HEK293 (cell line): ENCODE measurements at regions not wholly inside any gene's neighbourhood (a gene's known extent, or its start where the extent isn't known, plus 50 kb on each side); places are given as distances from the start of the nearest gene placed in this dataset.

ENCODE experiments used
- CTCF ChIA-PET: fragments of 350-600 bp; formaldehyde crosslinking; extraction: SDS; loops from one replicate; lab custom pipeline; 2021; ENCODE audit warnings: antibody characterized with exemption; lab: Yijun Ruan, JAX
- POLR2A ChIA-PET: fragments of 300-600 bp; formaldehyde crosslinking; extraction: SDS; loops from one replicate; lab custom pipeline; 2020; ENCODE audit warnings: antibody characterized with exemption, inconsistent platforms; lab: Yijun Ruan, JAX
- H3K27ac ChIP-seq: fragments of 200-500 bp; sonication (Bioruptor generic); 2 replicates; pipeline ENCODE4 v1.5.1; 2014; ENCODE audit warnings: low read depth, low read length, control low read depth, inconsistent platforms; ENCODE audit errors: extremely low read depth
- H3K36me3 ChIP-seq, 2 experiments: fragments of 200-500 bp in 1 of 2; sonication (Bioruptor generic) in 1 of 2; 1 replicate in 1 of 2; 2 replicates in 1 of 2; pipeline ENCODE4 v1.5.1; 2014 to 2017; ENCODE audit warnings: inconsistent platforms in 2 of 2, low read length in 2 of 2; ENCODE audit not compliant: control insufficient read depth in 2 of 2, insufficient read depth in 1 of 2
- H3K4me1 ChIP-seq: fragments of 200-500 bp; sonication (Bioruptor generic); 2 replicates; pipeline ENCODE4 v1.5.1; 2014; ENCODE audit warnings: mild to moderate bottlenecking, low read length, inconsistent platforms; ENCODE audit not compliant: control insufficient read depth, insufficient read depth
- H3K4me3 ChIP-seq: 2 replicates; pipeline ENCODE4 v1.5.1; 2011; ENCODE audit warnings: low read depth, mild to moderate bottlenecking, control low read depth, low read length, moderate library complexity
- H3K9me3 ChIP-seq: fragments of 200-500 bp; sonication (Bioruptor generic); 2 replicates; pipeline ENCODE4 v1.5.1; 2014; ENCODE audit warnings: low read depth, low read length, inconsistent platforms; ENCODE audit not compliant: control insufficient read depth, insufficient read depth
- HOXC10 ChIP-seq: sonication (generic); formaldehyde crosslinking; IDR thresholded peaks from 2 replicates; pipeline ENCODE4 v1.8.1; 2023; ENCODE audit warnings: mild to moderate bottlenecking, missing genetic modification reagents
- HOXD13 ChIP-seq: sonication (generic); formaldehyde crosslinking; IDR thresholded peaks from 2 replicates; pipeline ENCODE4 v1.8.0; 2022; ENCODE audit warnings: missing genetic modification reagents, borderline replicate concordance
- REPIN1 ChIP-seq: fragments of 450-650 bp; formaldehyde crosslinking; IDR thresholded peaks from 2 replicates; pipeline ENCODE4 v1.5.1; 2017; ENCODE audit warnings: missing biosample characterization, missing genetic modification characterization, low read depth
- ZBTB11 ChIP-seq: fragments of 450-650 bp; formaldehyde crosslinking; conservative IDR thresholded peaks from 2 replicates; pipeline ENCODE4 v1.5.1; 2016; ENCODE audit warnings: low read depth, missing biosample characterization, missing genetic modification characterization
- ZBTB21 ChIP-seq: fragments of 450-650 bp; formaldehyde crosslinking; IDR thresholded peaks from 2 replicates; pipeline ENCODE4 v1.5.1; 2017; ENCODE audit warnings: missing biosample characterization, missing genetic modification characterization
- ZBTB26 ChIP-seq: fragments of 450-650 bp; formaldehyde crosslinking; optimal IDR thresholded peaks from 2 replicates; pipeline ENCODE3; 2016; ENCODE audit warnings: missing biosample characterization, mild to moderate bottlenecking, missing genetic modification characterization
- ZNF140 ChIP-seq: fragments of 450-650 bp; formaldehyde crosslinking; IDR thresholded peaks from 2 replicates; pipeline ENCODE4 v1.5.1; 2016; ENCODE audit warnings: missing biosample characterization, missing genetic modification characterization
- ZNF175 ChIP-seq: fragments of 450-650 bp; formaldehyde crosslinking; IDR thresholded peaks from 2 replicates; pipeline ENCODE4 v1.5.1; 2016; ENCODE audit warnings: missing biosample characterization, missing genetic modification characterization
- ZNF416 ChIP-seq: fragments of 450-650 bp; formaldehyde crosslinking; IDR thresholded peaks from 2 replicates; pipeline ENCODE4 v1.5.1; 2016; ENCODE audit warnings: missing biosample characterization, missing genetic modification characterization
- ZNF433 ChIP-seq: fragments of 450-650 bp; formaldehyde crosslinking; IDR thresholded peaks from 2 replicates; pipeline ENCODE4 v1.5.1; 2016; ENCODE audit warnings: missing biosample characterization, missing genetic modification characterization, low read depth
- ZNF530 ChIP-seq: fragments of 450-650 bp; formaldehyde crosslinking; IDR thresholded peaks from 2 replicates; pipeline ENCODE4 v1.5.1; 2016; ENCODE audit warnings: low read depth, missing biosample characterization, missing genetic modification characterization
- ZNF544 ChIP-seq: fragments of 450-650 bp; formaldehyde crosslinking; IDR thresholded peaks from 2 replicates; pipeline ENCODE4 v1.5.0; 2017; ENCODE audit warnings: missing biosample characterization, missing genetic modification characterization
- ZNF555 ChIP-seq: fragments of 450-650 bp; formaldehyde crosslinking; conservative IDR thresholded peaks from 2 replicates; pipeline ENCODE4 v1.5.1; 2017; ENCODE audit warnings: missing biosample characterization, mild to moderate bottlenecking, missing genetic modification characterization, inconsistent platforms
- ZNF600 ChIP-seq: fragments of 450-650 bp; formaldehyde crosslinking; IDR thresholded peaks from 2 replicates; pipeline ENCODE4 v1.5.1; 2016; ENCODE audit warnings: missing biosample characterization, missing genetic modification characterization
- ZNF623 ChIP-seq: fragments of 450-650 bp; formaldehyde crosslinking; IDR thresholded peaks from 2 replicates; pipeline ENCODE4 v1.5.1; 2016; ENCODE audit warnings: missing biosample characterization, missing genetic modification characterization
- TF ChIP-seq, protein P1 (sequence below): fragments of 450-650 bp; formaldehyde crosslinking; IDR thresholded peaks from 2 replicates; pipeline ENCODE4 v1.5.1; 2016; ENCODE audit warnings: missing biosample characterization, missing genetic modification characterization
- TF ChIP-seq, protein P2 (sequence below): fragments of 450-650 bp; formaldehyde crosslinking; conservative IDR thresholded peaks from 2 replicates; pipeline ENCODE4 v1.5.1; 2016; ENCODE audit warnings: low read depth, missing biosample characterization, missing genetic modification characterization
- TF ChIP-seq, protein P3 (sequence below): fragments of 450-650 bp; formaldehyde crosslinking; IDR thresholded peaks from 2 replicates; pipeline ENCODE4 v1.5.1; 2016; ENCODE audit warnings: missing biosample characterization, missing genetic modification characterization, borderline replicate concordance
- TF ChIP-seq, protein P4 (sequence below): fragments of 450-650 bp; formaldehyde crosslinking; IDR thresholded peaks from 2 replicates; pipeline ENCODE4 v1.5.1; 2016; ENCODE audit warnings: missing biosample characterization, missing genetic modification characterization, low read depth
- TF ChIP-seq, protein P5 (sequence below): fragments of 450-650 bp; formaldehyde crosslinking; IDR thresholded peaks from 2 replicates; pipeline ENCODE4 v1.5.1; 2016; ENCODE audit warnings: missing biosample characterization, missing genetic modification characterization

- ChIA-PET CTCF (no interaction called here), POLR2A (no interaction called here)
- Histone ChIP-seq H3K4me1 (no peaks in the 10 kb centered on the region), H3K27ac (no peak overlapping the region), H3K4me3 (no peak overlapping the region), H3K36me3 (no peaks in the 10 kb centered on the region), H3K9me3 (no peaks in the 10 kb centered on the region)
- TF ChIP-seq HOXD13 (CRISPR knock-in tag) (no peak), ZNF544 (tag by site-specific recombination) (no peak), ZNF140 (peak; percentile 37; the same call in 1 of the 2 replicates), ZNF623 (tag by site-specific recombination) (peak; percentile 45), ZNF530 (tag by site-specific recombination) (no peak), ZBTB21 (tag by site-specific recombination) (0 out of 2 replicates have a peak, but pooled peaks have one; percentile 23), HOXC10 (no peak), ZNF175 (no peak), ZNF600 (tag by site-specific recombination) (no peak), ZNF555 (tag by site-specific recombination) (peak; percentile 50), ZNF416 (tag by site-specific recombination) (no peak), ZNF433 (tag by site-specific recombination) (0 out of 2 replicates have a peak, but pooled peaks have one; percentile 14), REPIN1 (no peak), ZBTB11 (peak; percentile 55), ZBTB26 (no peak)
- TF ChIP-seq, protein P1, sequence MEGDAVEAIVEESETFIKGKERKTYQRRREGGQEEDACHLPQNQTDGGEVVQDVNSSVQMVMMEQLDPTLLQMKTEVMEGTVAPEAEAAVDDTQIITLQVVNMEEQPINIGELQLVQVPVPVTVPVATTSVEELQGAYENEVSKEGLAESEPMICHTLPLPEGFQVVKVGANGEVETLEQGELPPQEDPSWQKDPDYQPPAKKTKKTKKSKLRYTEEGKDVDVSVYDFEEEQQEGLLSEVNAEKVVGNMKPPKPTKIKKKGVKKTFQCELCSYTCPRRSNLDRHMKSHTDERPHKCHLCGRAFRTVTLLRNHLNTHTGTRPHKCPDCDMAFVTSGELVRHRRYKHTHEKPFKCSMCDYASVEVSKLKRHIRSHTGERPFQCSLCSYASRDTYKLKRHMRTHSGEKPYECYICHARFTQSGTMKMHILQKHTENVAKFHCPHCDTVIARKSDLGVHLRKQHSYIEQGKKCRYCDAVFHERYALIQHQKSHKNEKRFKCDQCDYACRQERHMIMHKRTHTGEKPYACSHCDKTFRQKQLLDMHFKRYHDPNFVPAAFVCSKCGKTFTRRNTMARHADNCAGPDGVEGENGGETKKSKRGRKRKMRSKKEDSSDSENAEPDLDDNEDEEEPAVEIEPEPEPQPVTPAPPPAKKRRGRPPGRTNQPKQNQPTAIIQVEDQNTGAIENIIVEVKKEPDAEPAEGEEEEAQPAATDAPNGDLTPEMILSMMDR (tag by site-specific recombination) = no peak
- TF ChIP-seq, protein P2, sequence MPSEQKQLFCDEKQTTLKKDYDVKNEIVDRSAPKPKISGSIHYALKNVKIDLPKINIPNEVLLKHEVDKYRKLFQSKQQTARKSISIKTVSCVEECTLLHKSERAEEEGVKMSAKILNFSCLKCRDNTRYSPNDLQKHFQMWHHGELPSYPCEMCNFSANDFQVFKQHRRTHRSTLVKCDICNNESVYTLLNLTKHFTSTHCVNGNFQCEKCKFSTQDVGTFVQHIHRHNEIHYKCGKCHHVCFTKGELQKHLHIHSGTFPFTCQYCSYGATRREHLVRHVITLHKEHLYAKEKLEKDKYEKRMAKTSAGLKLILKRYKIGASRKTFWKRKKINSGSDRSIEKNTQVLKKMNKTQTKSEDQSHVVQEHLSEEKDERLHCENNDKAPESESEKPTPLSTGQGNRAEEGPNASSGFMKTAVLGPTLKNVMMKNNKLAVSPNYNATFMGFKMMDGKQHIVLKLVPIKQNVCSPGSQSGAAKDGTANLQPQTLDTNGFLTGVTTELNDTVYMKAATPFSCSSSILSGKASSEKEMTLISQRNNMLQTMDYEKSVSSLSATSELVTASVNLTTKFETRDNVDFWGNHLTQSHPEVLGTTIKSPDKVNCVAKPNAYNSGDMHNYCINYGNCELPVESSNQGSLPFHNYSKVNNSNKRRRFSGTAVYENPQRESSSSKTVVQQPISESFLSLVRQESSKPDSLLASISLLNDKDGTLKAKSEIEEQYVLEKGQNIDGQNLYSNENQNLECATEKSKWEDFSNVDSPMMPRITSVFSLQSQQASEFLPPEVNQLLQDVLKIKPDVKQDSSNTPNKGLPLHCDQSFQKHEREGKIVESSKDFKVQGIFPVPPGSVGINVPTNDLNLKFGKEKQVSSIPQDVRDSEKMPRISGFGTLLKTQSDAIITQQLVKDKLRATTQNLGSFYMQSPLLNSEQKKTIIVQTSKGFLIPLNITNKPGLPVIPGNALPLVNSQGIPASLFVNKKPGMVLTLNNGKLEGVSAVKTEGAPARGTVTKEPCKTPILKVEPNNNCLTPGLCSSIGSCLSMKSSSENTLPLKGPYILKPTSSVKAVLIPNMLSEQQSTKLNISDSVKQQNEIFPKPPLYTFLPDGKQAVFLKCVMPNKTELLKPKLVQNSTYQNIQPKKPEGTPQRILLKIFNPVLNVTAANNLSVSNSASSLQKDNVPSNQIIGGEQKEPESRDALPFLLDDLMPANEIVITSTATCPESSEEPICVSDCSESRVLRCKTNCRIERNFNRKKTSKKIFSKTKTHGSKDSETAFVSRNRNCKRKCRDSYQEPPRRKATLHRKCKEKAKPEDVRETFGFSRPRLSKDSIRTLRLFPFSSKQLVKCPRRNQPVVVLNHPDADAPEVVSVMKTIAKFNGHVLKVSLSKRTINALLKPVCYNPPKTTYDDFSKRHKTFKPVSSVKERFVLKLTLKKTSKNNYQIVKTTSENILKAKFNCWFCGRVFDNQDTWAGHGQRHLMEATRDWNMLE (tag by site-specific recombination) = peak; percentile 49; the same call in 1 of the 2 replicates
- TF ChIP-seq, protein P3, sequence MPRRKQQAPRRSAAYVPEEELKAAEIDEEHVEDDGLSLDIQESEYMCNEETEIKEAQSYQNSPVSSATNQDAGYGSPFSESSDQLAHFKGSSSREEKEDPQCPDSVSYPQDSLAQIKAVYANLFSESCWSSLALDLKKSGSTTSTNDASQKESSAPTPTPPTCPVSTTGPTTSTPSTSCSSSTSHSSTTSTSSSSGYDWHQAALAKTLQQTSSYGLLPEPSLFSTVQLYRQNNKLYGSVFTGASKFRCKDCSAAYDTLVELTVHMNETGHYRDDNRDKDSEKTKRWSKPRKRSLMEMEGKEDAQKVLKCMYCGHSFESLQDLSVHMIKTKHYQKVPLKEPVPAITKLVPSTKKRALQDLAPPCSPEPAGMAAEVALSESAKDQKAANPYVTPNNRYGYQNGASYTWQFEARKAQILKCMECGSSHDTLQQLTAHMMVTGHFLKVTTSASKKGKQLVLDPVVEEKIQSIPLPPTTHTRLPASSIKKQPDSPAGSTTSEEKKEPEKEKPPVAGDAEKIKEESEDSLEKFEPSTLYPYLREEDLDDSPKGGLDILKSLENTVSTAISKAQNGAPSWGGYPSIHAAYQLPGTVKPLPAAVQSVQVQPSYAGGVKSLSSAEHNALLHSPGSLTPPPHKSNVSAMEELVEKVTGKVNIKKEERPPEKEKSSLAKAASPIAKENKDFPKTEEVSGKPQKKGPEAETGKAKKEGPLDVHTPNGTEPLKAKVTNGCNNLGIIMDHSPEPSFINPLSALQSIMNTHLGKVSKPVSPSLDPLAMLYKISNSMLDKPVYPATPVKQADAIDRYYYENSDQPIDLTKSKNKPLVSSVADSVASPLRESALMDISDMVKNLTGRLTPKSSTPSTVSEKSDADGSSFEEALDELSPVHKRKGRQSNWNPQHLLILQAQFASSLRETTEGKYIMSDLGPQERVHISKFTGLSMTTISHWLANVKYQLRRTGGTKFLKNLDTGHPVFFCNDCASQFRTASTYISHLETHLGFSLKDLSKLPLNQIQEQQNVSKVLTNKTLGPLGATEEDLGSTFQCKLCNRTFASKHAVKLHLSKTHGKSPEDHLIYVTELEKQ (tag by site-specific recombination) = no peak
- TF ChIP-seq, protein P4, sequence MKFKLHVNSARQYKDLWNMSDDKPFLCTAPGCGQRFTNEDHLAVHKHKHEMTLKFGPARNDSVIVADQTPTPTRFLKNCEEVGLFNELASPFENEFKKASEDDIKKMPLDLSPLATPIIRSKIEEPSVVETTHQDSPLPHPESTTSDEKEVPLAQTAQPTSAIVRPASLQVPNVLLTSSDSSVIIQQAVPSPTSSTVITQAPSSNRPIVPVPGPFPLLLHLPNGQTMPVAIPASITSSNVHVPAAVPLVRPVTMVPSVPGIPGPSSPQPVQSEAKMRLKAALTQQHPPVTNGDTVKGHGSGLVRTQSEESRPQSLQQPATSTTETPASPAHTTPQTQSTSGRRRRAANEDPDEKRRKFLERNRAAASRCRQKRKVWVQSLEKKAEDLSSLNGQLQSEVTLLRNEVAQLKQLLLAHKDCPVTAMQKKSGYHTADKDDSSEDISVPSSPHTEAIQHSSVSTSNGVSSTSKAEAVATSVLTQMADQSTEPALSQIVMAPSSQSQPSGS (tag by site-specific recombination) = no peak
- TF ChIP-seq, protein P5, sequence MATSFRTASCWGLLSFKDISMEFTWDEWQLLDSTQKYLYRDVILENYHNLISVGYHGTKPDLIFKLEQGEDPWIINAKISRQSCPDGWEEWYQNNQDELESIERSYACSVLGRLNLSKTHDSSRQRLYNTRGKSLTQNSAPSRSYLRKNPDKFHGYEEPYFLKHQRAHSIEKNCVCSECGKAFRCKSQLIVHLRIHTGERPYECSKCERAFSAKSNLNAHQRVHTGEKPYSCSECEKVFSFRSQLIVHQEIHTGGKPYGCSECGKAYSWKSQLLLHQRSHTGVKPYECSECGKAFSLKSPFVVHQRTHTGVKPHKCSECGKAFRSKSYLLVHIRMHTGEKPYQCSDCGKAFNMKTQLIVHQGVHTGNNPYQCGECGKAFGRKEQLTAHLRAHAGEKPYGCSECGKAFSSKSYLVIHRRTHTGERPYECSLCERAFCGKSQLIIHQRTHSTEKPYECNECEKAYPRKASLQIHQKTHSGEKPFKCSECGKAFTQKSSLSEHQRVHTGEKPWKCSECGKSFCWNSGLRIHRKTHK (tag by site-specific recombination) = no peak
Observed at GRCh38 chr6:98260382-98260781, 574.0 kb upstream of the POU3F2 start.
